ENCODE measurements at regions not wholly inside any gene's neighbourhood (a gene's known extent, or its start where the extent isn't known, plus 50 kb on each side); places are given as distances from the start of the nearest gene placed in this dataset.

- TF ChIP-seq POLR2A (IDR thresholded peaks at IDR 0.05) (no peak), POLR2AphosphoS5 (IDR thresholded peaks at IDR 0.05) (no peak)
Measured at GRCh38 chr22:49551446-49551845, 276.2 kb downstream of the BRD1 start.

Measured in spleen (tissue), 3 donors.